OCI-LY1 (cell line): ENCODE measurements at regions not wholly inside any gene's neighbourhood (a gene's known extent, or its start where the extent isn't known, plus 50 kb on each side); places are given as distances from the start of the nearest gene placed in this dataset.

Experiments
- H2AFZ ChIP-seq: fragments of 200-600 bp; sonication (generic), shearing (Covaris generic); 2 replicates; pipeline ENCODE4 v1.6.0; 2014; ENCODE audit warnings: antibody characterized with exemption, mild to moderate bottlenecking, low read length
- H3F3A ChIP-seq: fragments of 200-600 bp; sonication (generic), shearing (Covaris generic); 2 replicates; pipeline ENCODE4 v1.6.0; 2014; ENCODE audit warnings: mild to moderate bottlenecking, antibody characterized with exemption, low read length, moderate library complexity; ENCODE audit not compliant: insufficient read depth
- H3K27ac ChIP-seq: fragments of 200-600 bp; sonication (generic); 2 replicates; pipeline ENCODE4 v1.5.1; 2014; ENCODE audit warnings: low read length, mixed run types, mild to moderate bottlenecking, low read depth; ENCODE audit not compliant: poor library complexity, severe bottlenecking
- H3K27me3 ChIP-seq: fragments of 200-600 bp; sonication (generic); 2 replicates; pipeline ENCODE4 v1.6.0; 2014; ENCODE audit warnings: antibody characterized with exemption, mild to moderate bottlenecking, low read length, moderate library complexity; ENCODE audit not compliant: insufficient read depth
- H3K36me3 ChIP-seq: fragments of 200-600 bp; sonication (generic); 2 replicates; pipeline ENCODE4 v1.6.1; 2014; ENCODE audit warnings: mild to moderate bottlenecking, antibody characterized with exemption, low read length, moderate library complexity, mixed read lengths; ENCODE audit not compliant: insufficient read depth
- H3K4me1 ChIP-seq: fragments of 200-600 bp; sonication (generic); 2 replicates; pipeline ENCODE4 v1.5.1; 2014; ENCODE audit warnings: mild to moderate bottlenecking, low read length, moderate library complexity; ENCODE audit not compliant: insufficient read depth, severe bottlenecking
- H3K4me2 ChIP-seq: fragments of 200-600 bp; sonication (generic), shearing (Covaris generic); 2 replicates; pipeline ENCODE4 v1.6.1; 2014; ENCODE audit warnings: low read length
- H3K4me3 ChIP-seq: fragments of 200-600 bp; sonication (generic); 2 replicates; pipeline ENCODE4 v1.5.1; 2014; ENCODE audit warnings: low read length, low read depth, mild to moderate bottlenecking, mixed read lengths; ENCODE audit not compliant: poor library complexity, severe bottlenecking
- H3K79me2 ChIP-seq: fragments of 200-600 bp; shearing (Covaris generic); 2 replicates; pipeline ENCODE4 v1.6.1; 2016; ENCODE audit warnings: mixed run types, low read length, mixed read lengths; ENCODE audit not compliant: insufficient read depth
- H3K9ac ChIP-seq: fragments of 200-600 bp; sonication (generic), shearing (Covaris generic); 2 replicates; pipeline ENCODE4 v1.6.1; 2014; ENCODE audit warnings: mild to moderate bottlenecking, low read length, mixed read lengths
- H3K9me2 ChIP-seq: fragments of 200-600 bp; sonication (generic), shearing (Covaris generic); 2 replicates; pipeline ENCODE4 v1.6.1; 2014; ENCODE audit warnings: low read depth, mild to moderate bottlenecking, low read length, mixed read lengths
- H3K9me3 ChIP-seq: fragments of 200-600 bp; shearing (Covaris generic); 2 replicates; pipeline ENCODE4 v1.6.1; 2014; ENCODE audit warnings: low read length, mixed read lengths
- H4K20me1 ChIP-seq: fragments of 200-600 bp; sonication (generic), shearing (Covaris generic); 2 replicates; pipeline ENCODE4 v1.6.0; 2016; ENCODE audit warnings: mild to moderate bottlenecking, low read length; ENCODE audit not compliant: insufficient read depth
- EZH2 ChIP-seq: fragments of 200-600 bp; sonication (generic), shearing (Covaris generic); IDR thresholded peaks from 2 replicates; pipeline ENCODE4 v1.8.0; 2017; ENCODE audit warnings: borderline replicate concordance, mixed run types, mild to moderate bottlenecking, antibody characterized with exemption, low read length, moderate library complexity, mixed read lengths
- TF ChIP-seq, protein P1 (sequence below): fragments of 200-600 bp; sonication (generic), shearing (Covaris generic); IDR thresholded peaks from 2 replicates; pipeline ENCODE4 v1.5.1; 2017; ENCODE audit warnings: mild to moderate bottlenecking, antibody characterized with exemption, low read length, moderate library complexity, mixed read lengths

DNA sequence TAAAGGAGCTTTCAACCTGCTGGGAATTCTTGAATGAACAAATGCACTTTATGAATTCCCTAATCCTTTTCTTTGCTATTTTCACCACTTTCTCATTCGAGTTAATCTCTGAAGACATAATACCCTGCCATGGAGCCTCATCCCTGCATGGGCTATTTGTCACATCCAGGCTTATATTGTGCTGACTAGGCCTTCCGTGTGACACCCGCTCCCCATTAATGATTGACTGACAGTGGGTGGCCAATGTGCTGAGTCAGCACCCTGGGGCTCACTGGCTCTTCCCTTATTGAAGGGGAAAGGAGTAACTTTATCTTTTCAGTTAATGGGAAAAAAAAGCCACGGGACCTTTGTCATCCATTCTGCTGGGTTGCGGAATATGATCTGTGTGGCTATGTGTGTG lies 1024.8 kb upstream of the EEF2KMT start:
- no peaks in the 10 kb centered on the region for H3K36me3 ChIP-seq
- no peaks in the 10 kb centered on the region for H3K4me1 ChIP-seq
- no peak overlapping the region for H3K4me3 ChIP-seq
- H3K9ac ChIP-seq = no peak overlapping the region
- no peak for TF ChIP-seq EZH2
- TF ChIP-seq, protein P1, sequence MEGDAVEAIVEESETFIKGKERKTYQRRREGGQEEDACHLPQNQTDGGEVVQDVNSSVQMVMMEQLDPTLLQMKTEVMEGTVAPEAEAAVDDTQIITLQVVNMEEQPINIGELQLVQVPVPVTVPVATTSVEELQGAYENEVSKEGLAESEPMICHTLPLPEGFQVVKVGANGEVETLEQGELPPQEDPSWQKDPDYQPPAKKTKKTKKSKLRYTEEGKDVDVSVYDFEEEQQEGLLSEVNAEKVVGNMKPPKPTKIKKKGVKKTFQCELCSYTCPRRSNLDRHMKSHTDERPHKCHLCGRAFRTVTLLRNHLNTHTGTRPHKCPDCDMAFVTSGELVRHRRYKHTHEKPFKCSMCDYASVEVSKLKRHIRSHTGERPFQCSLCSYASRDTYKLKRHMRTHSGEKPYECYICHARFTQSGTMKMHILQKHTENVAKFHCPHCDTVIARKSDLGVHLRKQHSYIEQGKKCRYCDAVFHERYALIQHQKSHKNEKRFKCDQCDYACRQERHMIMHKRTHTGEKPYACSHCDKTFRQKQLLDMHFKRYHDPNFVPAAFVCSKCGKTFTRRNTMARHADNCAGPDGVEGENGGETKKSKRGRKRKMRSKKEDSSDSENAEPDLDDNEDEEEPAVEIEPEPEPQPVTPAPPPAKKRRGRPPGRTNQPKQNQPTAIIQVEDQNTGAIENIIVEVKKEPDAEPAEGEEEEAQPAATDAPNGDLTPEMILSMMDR = no peak
- H3K4me2 ChIP-seq = no peak overlapping the region
- no peaks in the 10 kb centered on the region for H3F3A ChIP-seq
- H3K9me3 ChIP-seq = no peaks in the 10 kb centered on the region
- no peak overlapping the region for H3K27ac ChIP-seq
- no peaks in the 10 kb centered on the region for H4K20me1 ChIP-seq
- H3K27me3 ChIP-seq = no peaks in the 10 kb centered on the region
- H3K9me2 ChIP-seq = no peaks in the 10 kb centered on the region
- no peak overlapping the region for H2AFZ ChIP-seq
- H3K79me2 ChIP-seq = no peaks in the 10 kb centered on the region

DNA sequence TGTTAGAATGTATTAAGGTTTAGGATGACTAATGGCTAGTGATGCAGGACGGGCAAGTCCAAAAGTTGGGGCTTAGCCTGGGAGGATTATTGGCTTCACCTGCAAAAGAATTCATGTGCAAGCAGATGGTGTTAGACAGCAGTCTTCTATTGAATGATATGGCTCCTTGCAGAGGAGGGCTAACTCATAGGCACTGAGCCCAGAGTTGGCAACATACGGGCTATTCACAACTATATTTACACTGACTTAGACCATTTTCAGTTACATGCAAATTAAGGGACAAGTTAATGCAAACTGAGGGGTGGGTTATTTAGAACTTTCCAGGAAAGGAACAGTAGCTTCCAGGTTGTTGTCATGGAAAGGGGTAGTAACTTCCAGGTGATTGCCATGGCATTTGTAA lies 1017.1 kb upstream of the EEF2KMT start:
- no peaks in the 10 kb centered on the region for H3K9me2 ChIP-seq
- no peak overlapping the region for H3K9ac ChIP-seq
- no peaks in the 10 kb centered on the region for H3K27me3 ChIP-seq
- no peak overlapping the region for H2AFZ ChIP-seq
- no peak for TF ChIP-seq EZH2
- TF ChIP-seq, protein P1 = no peak
- H3K9me3 ChIP-seq = no peaks in the 10 kb centered on the region
- no peak overlapping the region for H3K4me3 ChIP-seq
- no peaks in the 10 kb centered on the region for H4K20me1 ChIP-seq
- no peak overlapping the region for H3K27ac ChIP-seq
- H3K79me2 ChIP-seq = no peaks in the 10 kb centered on the region
- H3K4me2 ChIP-seq = no peak overlapping the region
- no peaks in the 10 kb centered on the region for H3K4me1 ChIP-seq
- no peaks in the 10 kb centered on the region for H3F3A ChIP-seq
- no peaks in the 10 kb centered on the region for H3K36me3 ChIP-seq

DNA sequence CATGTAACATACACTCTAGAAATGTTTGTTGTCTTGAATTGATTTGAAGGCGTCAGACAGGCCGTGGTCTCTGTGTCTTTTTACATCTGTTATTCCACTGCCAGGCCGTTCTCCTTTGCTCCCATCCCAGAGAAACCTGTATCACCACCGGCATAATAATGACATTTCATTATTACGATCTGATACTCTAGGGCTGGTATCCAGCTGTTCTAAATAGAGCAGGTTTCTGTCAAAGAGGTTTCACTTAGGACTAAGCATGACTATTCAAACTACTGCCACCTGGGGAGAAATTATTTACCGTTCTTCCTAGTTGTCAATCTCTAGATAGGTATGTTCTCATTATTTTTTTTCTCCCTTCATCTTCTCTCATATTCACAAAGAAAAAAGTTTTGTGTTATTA lies 1016.2 kb upstream of the EEF2KMT start:
- Histone ChIP-seq H2AFZ (no peak overlapping the region), H3K27ac (no peak overlapping the region), H4K20me1 (no peaks in the 10 kb centered on the region), H3K27me3 (no peaks in the 10 kb centered on the region), H3F3A (no peaks in the 10 kb centered on the region), H3K9me3 (no peaks in the 10 kb centered on the region), H3K9ac (no peak overlapping the region), H3K36me3 (no peaks in the 10 kb centered on the region), H3K9me2 (no peaks in the 10 kb centered on the region), H3K4me1 (no peaks in the 10 kb centered on the region), H3K79me2 (no peaks in the 10 kb centered on the region), H3K4me2 (no peak overlapping the region), H3K4me3 (no peak overlapping the region)
- no peak for TF ChIP-seq EZH2
- TF ChIP-seq, protein P1 = no peak
